Activated CD8-positive, alpha-beta memory T cell treated with anti-CD3 and anti-CD28 coated beads, Interleukin-2, amount 50 U/mL, for 48 hours (primary cell): ENCODE measurements at regions not wholly inside any gene's neighbourhood (a gene's known extent, or its start where the extent isn't known, plus 50 kb on each side); places are given as distances from the start of the nearest gene placed in this dataset.
"Not testable (repeated sequence)": the region's sequence is repeated elsewhere in the genome, so short reads cannot be mapped to it uniquely, and the experiment has no call there.

Experiments
- DNase-seq: peaks from one replicate; pipeline ENCODE4 v3.0.0-alpha.2; 2020

GRCh38 chr13:104534847-104535246 lies 1468.6 kb upstream of the SLC10A2 start:
- no peak for DNase-seq

DNA sequence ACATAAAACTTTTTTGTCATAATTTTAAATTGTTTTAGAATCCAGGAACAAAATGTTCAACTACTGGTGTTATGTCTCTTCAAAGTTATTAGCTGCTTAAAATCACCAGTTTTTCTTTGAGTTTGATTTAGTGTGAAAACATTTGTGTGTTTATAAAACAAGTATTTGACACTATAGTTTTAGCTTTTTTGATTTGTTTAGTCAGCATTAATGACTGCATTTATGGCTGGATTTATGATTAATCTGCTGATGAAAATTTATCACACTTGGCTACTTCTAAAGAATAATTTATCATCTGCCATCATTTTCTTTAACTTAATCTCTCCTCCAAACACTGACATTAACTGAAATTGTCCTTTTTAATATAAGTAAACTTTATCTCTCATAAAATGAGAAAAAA lies 1465.9 kb upstream of the SLC10A2 start:
- DNase-seq: no peak

DNA sequence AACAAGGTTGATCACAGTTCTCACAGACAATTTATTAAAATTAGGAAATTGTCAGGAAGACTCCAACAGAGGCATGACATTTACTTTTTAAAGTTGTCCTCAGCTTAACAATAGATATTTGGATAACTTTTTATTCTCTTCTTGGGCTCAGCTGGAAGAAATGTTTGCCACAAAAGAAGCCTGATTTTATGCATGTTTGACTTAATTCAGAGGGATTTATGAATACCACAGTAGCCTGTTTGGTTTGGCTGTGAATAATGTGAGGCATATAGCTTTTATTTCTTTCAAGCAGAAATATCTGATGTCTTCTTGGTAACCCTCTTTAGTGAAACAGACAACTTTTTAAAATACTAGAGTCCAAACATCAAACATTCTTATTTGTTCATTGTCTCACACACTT lies 1464.5 kb upstream of the SLC10A2 start:
- no peak for DNase-seq

- no peak for DNase-seq
These were observed 1460.3 kb upstream of the SLC10A2 start for GRCh38 chr13:104526561-104526960.

GRCh38 chr13:104525467-104525866 lies 1459.2 kb upstream of the SLC10A2 start:
- DNase-seq: no peak

GRCh38 chr13:104522235-104523072 lies 1456.2 kb upstream of the SLC10A2 start:
- no peak for DNase-seq

GRCh38 chr13:104510422-104510821 lies 1444.2 kb upstream of the SLC10A2 start:
- no peak for DNase-seq

DNA sequence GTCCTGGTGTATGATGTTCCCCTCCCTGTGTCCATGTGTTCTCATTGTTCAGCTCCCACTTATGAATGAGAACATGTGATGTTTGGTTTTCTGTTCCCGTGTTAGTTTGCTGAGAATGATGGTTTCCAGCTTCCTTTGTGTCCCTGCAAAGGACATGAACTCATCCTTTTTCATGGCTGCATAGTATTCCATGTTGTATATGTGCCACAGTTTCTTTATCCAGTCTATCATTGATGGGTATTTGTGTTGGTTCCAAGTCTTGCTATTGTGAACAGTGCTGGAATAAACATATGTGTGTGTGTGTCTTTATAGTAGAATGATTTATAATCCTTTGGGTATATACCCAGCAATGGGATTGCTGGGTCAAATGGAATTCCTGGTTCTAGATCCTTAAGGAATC lies 1427.3 kb upstream of the SLC10A2 start:
- not testable (repeated sequence) for DNase-seq

GRCh38 chr13:104491916-104492315 lies 1425.7 kb upstream of the SLC10A2 start:
- DNase-seq: no peak

DNA sequence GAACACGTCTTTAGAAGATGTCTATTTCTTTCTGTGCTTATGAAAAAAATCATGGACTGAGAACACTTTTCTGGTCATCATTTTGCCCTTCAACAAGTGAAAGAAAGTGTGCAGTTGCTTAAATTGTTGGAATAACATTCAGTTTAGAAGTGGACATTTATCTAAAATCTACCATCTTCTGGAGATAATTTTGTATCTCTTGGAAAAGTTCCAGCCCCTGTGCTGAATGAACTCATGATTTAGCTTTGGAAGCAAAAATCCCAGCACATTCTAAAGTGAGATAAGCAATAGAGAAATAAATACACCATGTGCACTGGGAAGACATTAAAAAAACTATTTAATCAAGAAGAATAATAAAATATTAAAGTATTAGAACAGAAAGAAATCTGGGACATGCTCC lies 1420.8 kb upstream of the SLC10A2 start:
- no peak for DNase-seq

DNA sequence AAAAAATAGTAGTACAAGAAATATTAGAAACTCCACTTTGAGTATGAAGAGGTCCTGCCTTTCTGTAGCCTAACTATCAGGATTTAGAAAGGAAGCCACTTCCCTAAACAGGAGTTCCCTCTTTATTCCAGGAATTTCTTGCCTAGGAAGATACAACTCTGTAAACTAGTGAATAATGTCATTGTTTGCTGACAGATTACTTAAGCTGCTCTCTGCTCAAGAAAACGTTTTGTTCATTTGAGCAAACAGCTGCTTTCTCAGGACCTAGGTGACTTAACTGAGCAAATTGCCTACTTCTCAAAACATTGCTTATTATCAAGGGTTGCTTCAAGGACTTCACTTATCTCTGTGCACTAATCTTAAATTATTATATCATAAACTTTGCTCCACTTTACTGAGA lies 1419.4 kb upstream of the SLC10A2 start:
- DNase-seq: no peak

DNA sequence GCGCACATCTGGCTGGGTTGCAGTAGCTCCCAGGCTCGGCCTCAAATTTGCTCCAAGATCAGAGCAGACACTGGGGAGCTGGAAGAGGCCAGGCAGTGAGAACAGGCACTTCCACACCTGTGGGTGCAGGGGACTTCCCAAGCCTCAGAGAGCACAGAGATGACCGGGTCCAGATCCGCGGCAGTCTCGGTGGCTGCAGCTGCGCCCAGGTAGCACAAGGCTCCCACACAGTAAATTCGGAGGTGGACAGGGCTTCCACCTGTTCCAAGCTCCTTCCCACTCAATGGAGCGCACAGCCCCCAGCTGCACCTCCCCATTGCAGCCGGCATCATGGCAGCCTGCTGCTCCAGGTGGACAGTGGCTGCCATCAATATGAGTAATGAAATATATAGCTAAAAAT lies 1417.4 kb upstream of the SLC10A2 start:
- no peak for DNase-seq

DNA sequence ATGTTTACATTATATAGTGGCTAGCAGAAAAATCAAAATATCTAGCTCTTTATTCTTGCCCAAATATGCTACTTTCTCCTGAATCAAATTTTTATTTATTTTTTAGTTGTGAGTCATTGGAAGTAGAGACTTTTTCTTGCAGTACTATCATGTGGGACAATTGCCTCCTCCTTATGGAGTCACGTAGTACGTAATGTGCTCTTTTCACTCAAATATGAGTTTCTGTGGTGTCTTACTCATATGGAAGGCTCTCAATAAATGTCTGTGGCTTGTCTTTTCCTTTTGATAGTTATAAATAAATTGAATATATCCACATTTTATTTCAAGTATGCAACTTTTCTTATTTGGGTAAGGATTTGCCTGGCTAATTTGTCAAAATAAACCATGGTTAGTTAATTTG lies 1411.0 kb upstream of the SLC10A2 start:
- DNase-seq: no peak

DNA sequence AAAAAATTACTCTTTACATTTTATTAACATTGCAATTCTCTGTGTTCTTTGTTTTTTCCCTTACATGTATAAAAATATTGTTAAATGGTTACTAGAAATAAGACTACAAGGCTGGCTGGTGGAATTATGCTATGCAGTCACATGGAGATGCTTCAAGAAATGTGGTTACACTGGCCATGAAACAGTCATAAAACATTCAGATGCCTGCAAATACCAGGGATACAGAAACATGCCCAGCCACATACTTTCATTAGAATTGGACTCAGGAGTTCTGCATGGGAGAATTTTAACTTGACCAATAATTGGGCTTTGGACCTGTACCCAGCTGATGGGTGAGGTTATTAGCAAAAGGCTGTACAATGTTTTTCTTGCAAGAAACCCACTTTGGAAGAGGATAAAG lies 1407.7 kb upstream of the SLC10A2 start:
- no peak for DNase-seq

- no peak for DNase-seq
These were observed 1399.8 kb upstream of the SLC10A2 start for GRCh38 chr13:104466016-104466415.

GRCh38 chr13:104461049-104461448 lies 1394.8 kb upstream of the SLC10A2 start:
- no peak for DNase-seq

GRCh38 chr13:104460554-104460953 lies 1394.3 kb upstream of the SLC10A2 start:
- no peak for DNase-seq

DNA sequence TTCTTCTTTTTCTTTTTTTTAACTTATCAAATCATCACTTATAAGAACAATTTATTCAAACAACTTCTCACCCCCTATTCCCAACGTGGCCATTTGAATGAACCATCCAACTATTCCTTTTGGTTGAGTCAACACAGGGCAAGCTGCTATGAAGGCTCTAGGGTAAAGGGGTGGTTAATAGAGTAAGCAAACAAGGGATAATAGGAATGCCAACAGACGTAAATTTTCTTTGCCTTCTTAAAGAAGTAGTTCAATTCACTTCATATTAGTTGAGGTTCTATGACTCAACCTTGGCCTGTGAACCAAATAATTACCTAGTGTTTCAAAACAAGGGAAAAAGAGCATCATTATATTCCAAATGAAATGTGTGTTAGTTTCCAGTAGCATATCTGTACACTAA lies 1383.8 kb upstream of the SLC10A2 start:
- no peak for DNase-seq

- DNase-seq: no peak
These were observed 1381.1 kb upstream of the SLC10A2 start for GRCh38 chr13:104447348-104447747.

DNA sequence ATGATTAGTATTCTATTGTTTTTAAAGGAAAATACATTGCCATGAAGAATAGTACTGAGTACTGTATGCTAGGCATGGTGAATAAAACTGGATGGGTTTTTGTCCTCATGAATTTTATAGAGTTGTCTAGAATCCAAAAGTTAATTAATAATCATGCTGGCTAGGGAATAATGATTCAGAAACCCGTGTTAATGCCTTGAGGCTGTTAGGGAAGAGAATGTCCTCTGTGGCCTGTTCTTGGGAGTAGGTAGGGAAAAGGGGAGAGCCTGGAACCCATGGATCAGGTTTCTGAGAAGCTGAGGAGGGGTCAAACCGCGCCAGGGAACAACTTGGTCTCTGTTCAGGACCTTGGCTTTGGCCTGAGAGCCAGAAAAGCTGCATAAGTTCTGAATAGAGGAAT lies 1376.3 kb upstream of the SLC10A2 start:
- DNase-seq: no peak

DNA sequence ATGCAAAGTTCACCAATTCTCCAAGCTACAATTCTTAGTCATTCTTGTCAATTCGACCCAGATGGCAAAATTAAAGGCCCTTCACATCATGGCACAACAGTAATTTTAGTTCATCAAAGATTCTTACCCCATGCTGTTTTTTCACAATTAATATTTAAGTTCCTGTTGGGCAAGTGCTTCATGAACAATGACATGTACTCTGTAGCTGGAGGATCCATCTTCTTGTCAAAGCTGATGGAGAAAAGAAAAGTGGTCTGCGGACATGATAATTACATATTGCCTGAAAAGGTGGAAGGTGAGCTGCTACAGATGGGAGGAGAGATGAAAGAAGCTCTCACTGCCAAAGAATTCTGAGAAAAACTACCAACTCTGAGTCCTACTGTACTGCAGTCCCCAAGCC lies 1370.3 kb upstream of the SLC10A2 start:
- no peak for DNase-seq

- no peak for DNase-seq
These were observed 1365.7 kb upstream of the SLC10A2 start for GRCh38 chr13:104431895-104432294.

DNA sequence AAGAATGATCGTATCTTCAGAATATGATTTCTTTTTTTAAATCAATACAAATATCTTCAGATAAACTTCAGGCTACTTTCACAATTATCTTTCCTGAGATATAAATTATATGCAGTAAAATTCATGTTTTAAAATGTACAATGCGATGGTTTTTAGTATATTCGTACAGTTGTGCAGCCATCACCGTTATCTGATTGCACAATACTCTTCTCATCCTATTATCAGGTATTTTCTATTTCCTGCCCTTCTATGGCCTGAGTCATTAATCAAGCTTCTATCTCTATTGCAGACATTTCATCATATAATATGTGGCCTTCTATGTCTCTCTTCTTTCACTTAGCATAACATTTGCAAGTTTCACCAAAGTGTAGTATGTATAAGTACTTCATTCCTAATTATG lies 1360.2 kb upstream of the SLC10A2 start:
- DNase-seq: no peak

DNA sequence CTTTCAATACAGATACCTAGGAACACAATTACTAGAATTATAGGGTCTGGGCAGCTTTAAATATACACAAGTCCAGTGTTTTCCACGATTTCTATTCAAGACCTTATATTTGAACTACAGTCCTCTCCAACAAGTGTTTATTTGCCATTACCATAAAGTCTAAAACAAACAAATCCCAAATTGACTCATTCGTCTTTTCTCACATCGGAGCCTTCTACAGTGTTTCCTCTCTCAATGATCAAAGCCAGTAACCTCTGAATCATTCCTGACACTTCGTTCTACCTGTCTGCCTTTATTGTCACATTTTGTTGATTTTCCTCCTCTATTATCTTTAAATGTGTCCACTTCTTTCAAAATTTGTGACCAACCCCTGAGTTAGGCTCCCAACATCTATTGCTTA lies 1356.5 kb upstream of the SLC10A2 start:
- DNase-seq: no peak

- DNase-seq: no peak
These were observed 1350.8 kb upstream of the SLC10A2 start for GRCh38 chr13:104416973-104417372.
